PC-3 (cell line): ENCODE measurements at regions not wholly inside any gene's neighbourhood (a gene's known extent, or its start where the extent isn't known, plus 50 kb on each side); places are given as distances from the start of the nearest gene placed in this dataset.

Source experiments
- EZH2 ChIP-seq: fragments of 300-600 bp; sonication (generic); IDR thresholded peaks from one replicate; pipeline ENCODE4 v1.6.1; 2017; ENCODE audit warnings: antibody characterized with exemption, mild to moderate bottlenecking, low read length; ENCODE audit not compliant: unreplicated experiment
- EZH2phosphoT487 ChIP-seq: fragments of 300-600 bp; sonication (generic); IDR thresholded peaks from 2 replicates; pipeline ENCODE4 v1.6.1; 2018; ENCODE audit warnings: mild to moderate bottlenecking, antibody characterized with exemption, low read length, borderline replicate concordance
- TF ChIP-seq, protein P1 (sequence below): fragments of 300-600 bp; sonication (generic); conservative IDR thresholded peaks from 2 replicates; pipeline ENCODE4 v1.5.1; 2017; ENCODE audit warnings: antibody characterized with exemption, low read depth, mild to moderate bottlenecking, low read length

GRCh38 chr4:97374526-97374925 is 768.8 kb downstream of the STPG2 start:
- TF ChIP-seq, protein P1, sequence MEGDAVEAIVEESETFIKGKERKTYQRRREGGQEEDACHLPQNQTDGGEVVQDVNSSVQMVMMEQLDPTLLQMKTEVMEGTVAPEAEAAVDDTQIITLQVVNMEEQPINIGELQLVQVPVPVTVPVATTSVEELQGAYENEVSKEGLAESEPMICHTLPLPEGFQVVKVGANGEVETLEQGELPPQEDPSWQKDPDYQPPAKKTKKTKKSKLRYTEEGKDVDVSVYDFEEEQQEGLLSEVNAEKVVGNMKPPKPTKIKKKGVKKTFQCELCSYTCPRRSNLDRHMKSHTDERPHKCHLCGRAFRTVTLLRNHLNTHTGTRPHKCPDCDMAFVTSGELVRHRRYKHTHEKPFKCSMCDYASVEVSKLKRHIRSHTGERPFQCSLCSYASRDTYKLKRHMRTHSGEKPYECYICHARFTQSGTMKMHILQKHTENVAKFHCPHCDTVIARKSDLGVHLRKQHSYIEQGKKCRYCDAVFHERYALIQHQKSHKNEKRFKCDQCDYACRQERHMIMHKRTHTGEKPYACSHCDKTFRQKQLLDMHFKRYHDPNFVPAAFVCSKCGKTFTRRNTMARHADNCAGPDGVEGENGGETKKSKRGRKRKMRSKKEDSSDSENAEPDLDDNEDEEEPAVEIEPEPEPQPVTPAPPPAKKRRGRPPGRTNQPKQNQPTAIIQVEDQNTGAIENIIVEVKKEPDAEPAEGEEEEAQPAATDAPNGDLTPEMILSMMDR = no peak
- TF ChIP-seq EZH2 = no peak
- TF ChIP-seq EZH2phosphoT487 = no peak
